ENCODE measurements at regions not wholly inside any gene's neighbourhood (a gene's known extent, or its start where the extent isn't known, plus 50 kb on each side); places are given as distances from the start of the nearest gene placed in this dataset.
A peak's percentile ranks its signal among the peaks of the same experiment; 100 is the strongest.

GRCh38 chr20:17023036-17023435 lies 203.8 kb upstream of the PCSK2 start:
- TF ChIP-seq CTCF (conservative IDR thresholded peaks at IDR 0.05; ENCODE audit: low read length) = no peak
- no peak overlapping the region for H3K4me3 ChIP-seq (ENCODE audit: low read length)
- no peak for DNase-seq (ENCODE audit: low read depth)

- no peak for TF ChIP-seq CTCF (conservative IDR thresholded peaks at IDR 0.05; ENCODE audit: low read length)
- DNase-seq (ENCODE audit: low read depth) = no peak
- no peak overlapping the region for H3K4me3 ChIP-seq (ENCODE audit: low read length)
Measured at GRCh38 chr20:17023806-17024205, 203.0 kb upstream of the PCSK2 start.

- DNase-seq (ENCODE audit: low read depth) = peak; percentile 61
- no peak for TF ChIP-seq CTCF (conservative IDR thresholded peaks at IDR 0.05; ENCODE audit: low read length)
- H3K4me3 ChIP-seq (ENCODE audit: low read length) = no peak overlapping the region
Measured at GRCh38 chr20:17024513-17025119, 202.2 kb upstream of the PCSK2 start.

GRCh38 chr20:17026346-17026745 lies 200.5 kb upstream of the PCSK2 start:
- H3K4me3 ChIP-seq (ENCODE audit: low read length) = no peak overlapping the region
- no peak for TF ChIP-seq CTCF (conservative IDR thresholded peaks at IDR 0.05; ENCODE audit: low read length)
- peak; percentile 17 for DNase-seq (ENCODE audit: low read depth)

- no peak for DNase-seq (ENCODE audit: low read depth)
- TF ChIP-seq CTCF (conservative IDR thresholded peaks at IDR 0.05; ENCODE audit: low read length) = no peak
- H3K4me3 ChIP-seq (ENCODE audit: low read length) = no peak overlapping the region
Measured at GRCh38 chr20:17029698-17030097, 197.1 kb upstream of the PCSK2 start.

- no peak overlapping the region for H3K4me3 ChIP-seq (ENCODE audit: low read length)
- peak; percentile 8 for DNase-seq (ENCODE audit: low read depth)
- TF ChIP-seq CTCF (conservative IDR thresholded peaks at IDR 0.05; ENCODE audit: low read length) = no peak
Measured at GRCh38 chr20:17036541-17036940, 190.3 kb upstream of the PCSK2 start.

GRCh38 chr20:17042122-17042521 lies 184.7 kb upstream of the PCSK2 start:
- H3K4me3 ChIP-seq (ENCODE audit: low read length) = no peak overlapping the region
- DNase-seq (ENCODE audit: low read depth) = no peak
- TF ChIP-seq CTCF (conservative IDR thresholded peaks at IDR 0.05; ENCODE audit: low read length) = no peak
